GM12878 (cell line): ENCODE measurements at regions not wholly inside any gene's neighbourhood (a gene's known extent, or its start where the extent isn't known, plus 50 kb on each side); places are given as distances from the start of the nearest gene placed in this dataset.

Source experiments
- ATF3 ChIP-seq: IDR thresholded peaks from 2 replicates; pipeline ENCODE4 v1.6.1; 2011; ENCODE audit warnings: low read depth, mild to moderate bottlenecking, low read length, moderate library complexity, borderline replicate concordance; ENCODE audit errors: extremely low read depth
- CEBPB ChIP-seq, 2 experiments: fragments of 150-350 bp in 1 of 2; IDR thresholded peaks; 2 replicates each; pipeline ENCODE4 v1.6.1; 2012 to 2014; ENCODE audit warnings: low read depth in 2 of 2, low read length in 2 of 2, borderline replicate concordance in 1 of 2, inconsistent platforms in 1 of 2
- CREB1 ChIP-seq: IDR thresholded peaks from 2 replicates; pipeline ENCODE4 v1.6.1; 2012; ENCODE audit warnings: low read depth, mild to moderate bottlenecking, inconsistent platforms
- NFYB ChIP-seq: IDR thresholded peaks from 2 replicates; pipeline ENCODE4 v1.6.1; 2011; ENCODE audit warnings: low read depth, mild to moderate bottlenecking, low read length, improper control_type of control experiment, moderate library complexity; ENCODE audit not compliant: insufficient read depth
- NR2C2 ChIP-seq: IDR thresholded peaks from 2 replicates; pipeline ENCODE4 v1.6.1; 2011; ENCODE audit warnings: borderline replicate concordance, low read depth; ENCODE audit not compliant: control insufficient read depth, insufficient read length
- NRF1 ChIP-seq: conservative IDR thresholded peaks from 2 replicates; pipeline ENCODE4 v1.6.1; 2011; ENCODE audit warnings: mild to moderate bottlenecking, low read depth, low read length, improper control_type of control experiment
- POLR2A ChIP-seq: IDR thresholded peaks from 2 replicates; pipeline ENCODE4 v1.6.1; 2011; ENCODE audit warnings: low read depth, mild to moderate bottlenecking, low read length
- POLR2AphosphoS5 ChIP-seq: IDR thresholded peaks from 2 replicates; pipeline ENCODE4 v1.6.1; 2011; ENCODE audit warnings: mild to moderate bottlenecking, low read length, inconsistent platforms
- SIN3A ChIP-seq: IDR thresholded peaks from 2 replicates; pipeline ENCODE4 v1.6.1; 2012; ENCODE audit warnings: low read depth, low read length, improper control_type of control experiment
- SPI1 ChIP-seq: IDR thresholded peaks from 2 replicates; pipeline ENCODE4 v1.6.1; 2011; ENCODE audit warnings: low read depth, mild to moderate bottlenecking, low read length, moderate library complexity, borderline replicate concordance; ENCODE audit not compliant: insufficient read depth
- USF1 ChIP-seq: IDR thresholded peaks from 2 replicates; pipeline ENCODE4 v1.6.1; 2011; ENCODE audit warnings: borderline replicate concordance, low read depth, mild to moderate bottlenecking, moderate library complexity, mixed read lengths, low read length; ENCODE audit not compliant: insufficient read depth; ENCODE audit errors: extremely low read length
- YY1 ChIP-seq: IDR thresholded peaks from 2 replicates; pipeline ENCODE4 v1.6.1; 2011; ENCODE audit warnings: low read depth, mild to moderate bottlenecking, low read length
- ZNF274 ChIP-seq: IDR thresholded peaks from one replicate; pipeline ENCODE4 v1.8.0; 2011; ENCODE audit not compliant: insufficient read length, insufficient read depth
- TF ChIP-seq, protein P1 (sequence below), 3 experiments: IDR thresholded peaks in 2 of 3; conservative IDR thresholded peaks in 1 of 3; 2 replicates each; pipeline ENCODE4 v1.5.1; 2011; ENCODE audit warnings: low read depth in 3 of 3, low read length in 3 of 3, mild to moderate bottlenecking in 3 of 3, control low read depth in 2 of 3, moderate library complexity in 2 of 3, inconsistent platforms in 1 of 3, mixed read lengths in 1 of 3; ENCODE audit not compliant: control insufficient read depth in 2 of 3, insufficient read depth in 1 of 3; ENCODE audit errors: extremely low read depth in 1 of 3

- TF ChIP-seq NRF1 (no peak), NR2C2 (no peak), ZNF274 (no peak), POLR2AphosphoS5 (no peak), NFYB (no peak), YY1 (no peak), POLR2A (no peak), SIN3A (no peak), USF1 (no peak), SPI1 (no peak), CREB1 (no peak), ATF3 (no peak), CEBPB (IDR thresholded peaks at IDR 0.05; ENCODE audit: borderline replicate concordance in 1 of 2, low read depth in 2 of 2, low read length in 2 of 2) (no peak)
- TF ChIP-seq, protein P1, sequence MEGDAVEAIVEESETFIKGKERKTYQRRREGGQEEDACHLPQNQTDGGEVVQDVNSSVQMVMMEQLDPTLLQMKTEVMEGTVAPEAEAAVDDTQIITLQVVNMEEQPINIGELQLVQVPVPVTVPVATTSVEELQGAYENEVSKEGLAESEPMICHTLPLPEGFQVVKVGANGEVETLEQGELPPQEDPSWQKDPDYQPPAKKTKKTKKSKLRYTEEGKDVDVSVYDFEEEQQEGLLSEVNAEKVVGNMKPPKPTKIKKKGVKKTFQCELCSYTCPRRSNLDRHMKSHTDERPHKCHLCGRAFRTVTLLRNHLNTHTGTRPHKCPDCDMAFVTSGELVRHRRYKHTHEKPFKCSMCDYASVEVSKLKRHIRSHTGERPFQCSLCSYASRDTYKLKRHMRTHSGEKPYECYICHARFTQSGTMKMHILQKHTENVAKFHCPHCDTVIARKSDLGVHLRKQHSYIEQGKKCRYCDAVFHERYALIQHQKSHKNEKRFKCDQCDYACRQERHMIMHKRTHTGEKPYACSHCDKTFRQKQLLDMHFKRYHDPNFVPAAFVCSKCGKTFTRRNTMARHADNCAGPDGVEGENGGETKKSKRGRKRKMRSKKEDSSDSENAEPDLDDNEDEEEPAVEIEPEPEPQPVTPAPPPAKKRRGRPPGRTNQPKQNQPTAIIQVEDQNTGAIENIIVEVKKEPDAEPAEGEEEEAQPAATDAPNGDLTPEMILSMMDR (IDR thresholded peaks at IDR 0.05 in 2 of 3, conservative IDR thresholded peaks at IDR 0.05 in 1 of 3; ENCODE audit: control insufficient read depth in 2 of 3, extremely low read depth in 1 of 3, insufficient read depth in 1 of 3, low read depth in 3 of 3, low read length in 3 of 3), result no peak
These were observed 618.2 kb upstream of the PCDH10 start for GRCh38 chr4:132530861-132531260.
